GM19351 (cell line): ENCODE measurements at regions not wholly inside any gene's neighbourhood (a gene's known extent, or its start where the extent isn't known, plus 50 kb on each side); places are given as distances from the start of the nearest gene placed in this dataset.
"Not testable (repeated sequence)": the region's sequence is repeated elsewhere in the genome, so short reads cannot be mapped to it uniquely, and the experiment has no call there.

Source experiments
- ATAC-seq: cut with Tn5 transposase; IDR thresholded peaks from one replicate; pipeline ENCODE4 v1.9.1; 2021; ENCODE audit warnings: mild to moderate bottlenecking, moderate library complexity; ENCODE audit not compliant: unreplicated experiment

DNA sequence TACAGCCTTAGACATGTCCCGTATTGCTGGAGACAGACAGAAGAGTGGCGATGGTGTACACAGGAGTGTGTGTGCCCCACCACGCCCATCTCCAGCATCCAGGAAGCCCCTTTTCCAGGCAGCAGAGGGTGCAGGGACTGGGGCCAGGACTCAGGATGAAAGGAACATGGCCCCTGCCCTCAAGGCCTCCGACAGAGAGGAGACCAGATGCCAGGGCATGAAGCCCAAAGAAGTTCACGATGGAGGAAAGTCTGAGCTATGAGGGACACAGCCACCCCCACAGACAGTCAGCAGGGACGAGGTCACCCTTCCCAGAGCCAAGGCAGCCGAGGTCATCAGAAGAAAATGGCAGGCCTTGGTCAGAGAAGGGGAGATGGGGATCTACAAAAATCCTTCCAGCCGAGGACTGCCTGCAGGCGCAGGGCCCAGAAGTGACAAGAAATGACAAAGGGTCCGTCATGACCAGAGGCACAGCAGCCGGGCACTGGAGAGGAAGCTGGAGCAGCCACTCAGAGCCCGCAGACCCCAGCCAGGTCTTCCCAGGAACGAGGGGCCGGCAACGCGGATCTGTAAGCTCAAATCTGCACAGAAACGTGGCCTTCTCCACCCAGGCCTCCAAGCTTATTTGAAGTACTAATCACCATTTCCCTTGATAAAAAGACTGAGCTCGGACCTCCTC is 78.7 kb upstream of the PPP2R2D start:
- ATAC-seq, result no peak

DNA sequence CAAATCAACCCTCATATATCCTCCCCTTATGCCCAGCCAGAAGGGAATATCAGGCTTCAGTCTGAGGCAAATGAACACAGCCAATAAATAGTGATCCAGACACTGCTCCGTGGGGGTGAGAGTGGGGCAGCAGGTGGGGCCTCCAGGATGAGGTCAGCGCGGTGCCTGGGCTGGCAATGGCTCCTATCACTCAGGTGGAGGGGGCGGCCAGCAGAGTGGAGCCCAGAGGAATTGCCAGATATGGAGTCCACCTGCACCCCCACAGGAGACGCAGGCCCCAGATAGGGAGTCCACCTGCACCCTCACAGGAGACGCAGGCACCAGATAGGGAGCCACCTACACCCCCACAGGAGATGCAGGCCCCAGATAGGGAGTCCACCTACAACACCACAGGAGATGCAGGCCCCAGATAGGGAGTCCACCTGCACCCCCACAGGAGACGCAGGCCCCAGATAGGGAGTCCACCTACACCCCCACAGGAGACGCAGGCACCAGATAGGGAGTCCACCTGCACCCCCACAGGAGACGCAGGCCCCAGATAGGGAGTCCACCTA is 78.0 kb upstream of the PPP2R2D start:
- ATAC-seq, result no peak

DNA sequence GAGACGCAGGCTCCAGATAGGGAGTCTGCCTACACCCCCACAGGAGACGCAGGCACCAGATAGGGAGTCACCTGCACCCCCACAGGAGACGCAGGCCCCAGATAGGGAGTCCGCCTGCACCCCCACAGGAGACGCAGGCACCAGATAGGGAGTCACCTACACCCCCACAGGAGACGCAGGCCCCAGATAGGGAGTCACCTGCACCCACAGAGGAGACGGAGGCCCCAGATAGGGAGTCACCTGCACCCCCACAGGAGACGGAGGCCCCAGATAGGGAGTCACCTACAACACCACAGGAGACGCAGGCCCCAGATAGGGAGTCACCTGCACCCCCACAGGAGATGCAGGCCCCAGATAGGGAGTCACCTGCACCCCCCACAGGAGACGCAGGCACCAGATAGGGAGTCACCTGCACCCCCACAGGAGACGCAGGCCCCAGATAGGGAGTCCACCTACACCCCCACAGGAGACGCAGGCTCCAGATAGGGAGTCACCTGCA is 77.2 kb upstream of the PPP2R2D start:
- not testable (repeated sequence) for ATAC-seq

DNA sequence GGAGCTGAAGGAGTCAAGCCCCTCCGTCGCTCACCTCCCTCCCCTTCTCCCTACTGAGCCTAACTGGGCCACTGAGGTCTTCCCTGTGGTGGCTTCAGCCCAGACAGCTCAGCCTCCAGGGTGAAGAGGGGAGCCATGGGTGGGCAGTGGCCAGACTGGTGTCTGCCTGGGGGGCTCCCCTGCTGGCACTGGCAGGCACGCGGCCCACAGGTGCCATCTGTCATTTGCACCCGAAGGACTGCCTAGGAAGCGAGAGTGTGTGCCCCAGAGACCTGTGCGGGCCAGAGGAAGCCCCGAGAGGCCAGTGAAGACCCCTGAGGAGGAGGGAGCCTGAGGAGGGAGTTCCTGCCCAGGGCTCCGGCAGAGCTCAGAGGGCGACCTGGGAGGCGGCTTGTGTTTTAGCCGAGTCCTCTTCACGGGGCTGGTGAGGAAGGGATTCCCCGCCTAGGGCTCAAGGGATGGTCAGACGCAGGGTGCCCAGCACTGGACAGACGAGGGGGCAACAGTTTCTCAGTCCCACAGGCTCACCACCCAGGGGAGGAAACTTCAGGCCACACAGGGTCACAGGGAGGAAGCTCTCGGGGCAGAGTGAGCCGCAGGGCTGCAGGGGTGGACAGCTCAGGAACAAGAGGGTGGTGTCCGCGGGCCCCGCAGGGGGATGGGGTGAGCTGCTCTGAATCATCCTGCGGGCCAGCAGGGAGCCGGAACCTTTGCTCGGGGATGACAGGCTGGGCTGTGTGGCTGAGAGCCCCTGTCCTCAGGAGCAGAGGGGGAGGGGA is 76.2 kb upstream of the PPP2R2D start:
- ATAC-seq, result no peak

DNA sequence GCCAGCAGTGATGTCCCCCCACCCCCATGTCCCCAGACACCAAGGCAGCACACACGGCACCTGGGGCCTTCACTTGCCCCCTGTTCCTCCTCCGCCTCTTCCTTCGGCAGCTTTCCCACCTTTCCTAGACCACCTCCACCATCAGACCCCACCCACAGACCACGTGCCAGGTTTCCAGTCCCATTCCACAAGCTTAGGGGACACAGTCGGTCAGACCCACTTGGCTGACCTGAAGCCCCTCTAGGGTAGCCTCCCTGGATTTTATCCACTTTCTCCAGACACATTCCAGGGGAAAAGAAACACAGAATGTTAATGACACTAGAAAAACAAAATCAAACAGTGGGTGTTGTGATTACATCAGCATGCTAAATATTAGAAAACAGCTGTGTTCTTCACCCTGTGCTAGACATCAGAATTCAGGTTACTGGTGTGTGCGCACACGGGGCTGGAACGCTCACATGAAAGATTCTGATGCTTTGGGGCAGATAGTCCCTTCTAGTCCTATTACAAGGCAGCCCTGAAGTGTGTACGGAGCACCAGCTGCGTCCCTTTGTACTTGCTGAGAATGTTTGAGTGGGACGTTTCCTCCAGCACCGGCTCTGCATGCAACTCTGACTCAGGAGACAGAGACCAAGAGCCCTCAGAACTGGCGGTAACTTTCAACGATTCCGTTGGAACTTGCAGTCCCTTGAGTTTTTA is 75.5 kb upstream of the PPP2R2D start:
- ATAC-seq, result no peak

DNA sequence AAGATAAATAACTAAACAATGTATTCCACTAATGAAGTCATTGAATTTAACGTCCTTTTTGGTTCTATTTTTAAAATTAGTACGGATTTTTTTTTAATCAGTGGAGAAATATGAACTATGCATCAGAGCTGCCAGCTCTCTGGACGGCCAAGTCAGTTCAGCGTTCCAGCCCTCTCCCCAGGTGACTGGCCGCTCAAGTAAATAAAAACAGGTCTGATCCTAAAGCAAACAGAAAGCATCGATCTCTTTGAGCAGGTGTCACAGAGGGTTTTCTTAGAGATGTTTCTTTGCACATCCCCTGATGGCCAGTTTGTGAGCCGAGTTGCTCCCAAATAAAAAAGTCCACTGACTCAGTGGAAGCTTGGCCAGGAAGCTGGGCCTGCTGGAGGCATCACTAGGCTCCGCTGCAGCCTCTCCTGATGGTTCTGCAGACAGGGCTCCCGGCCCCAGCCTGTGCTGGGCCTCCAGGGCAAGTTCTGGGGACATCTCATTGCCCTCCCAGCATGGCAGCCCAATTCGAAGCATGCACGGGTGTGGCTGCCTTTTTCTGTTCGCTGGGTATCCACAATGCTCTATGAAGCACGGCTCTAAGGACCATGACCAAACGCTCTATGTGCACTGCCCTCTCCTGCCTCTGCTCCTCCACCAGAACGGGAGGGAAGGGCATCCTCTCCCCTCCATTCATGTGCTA is 74.7 kb upstream of the PPP2R2D start:
- ATAC-seq, result no peak

DNA sequence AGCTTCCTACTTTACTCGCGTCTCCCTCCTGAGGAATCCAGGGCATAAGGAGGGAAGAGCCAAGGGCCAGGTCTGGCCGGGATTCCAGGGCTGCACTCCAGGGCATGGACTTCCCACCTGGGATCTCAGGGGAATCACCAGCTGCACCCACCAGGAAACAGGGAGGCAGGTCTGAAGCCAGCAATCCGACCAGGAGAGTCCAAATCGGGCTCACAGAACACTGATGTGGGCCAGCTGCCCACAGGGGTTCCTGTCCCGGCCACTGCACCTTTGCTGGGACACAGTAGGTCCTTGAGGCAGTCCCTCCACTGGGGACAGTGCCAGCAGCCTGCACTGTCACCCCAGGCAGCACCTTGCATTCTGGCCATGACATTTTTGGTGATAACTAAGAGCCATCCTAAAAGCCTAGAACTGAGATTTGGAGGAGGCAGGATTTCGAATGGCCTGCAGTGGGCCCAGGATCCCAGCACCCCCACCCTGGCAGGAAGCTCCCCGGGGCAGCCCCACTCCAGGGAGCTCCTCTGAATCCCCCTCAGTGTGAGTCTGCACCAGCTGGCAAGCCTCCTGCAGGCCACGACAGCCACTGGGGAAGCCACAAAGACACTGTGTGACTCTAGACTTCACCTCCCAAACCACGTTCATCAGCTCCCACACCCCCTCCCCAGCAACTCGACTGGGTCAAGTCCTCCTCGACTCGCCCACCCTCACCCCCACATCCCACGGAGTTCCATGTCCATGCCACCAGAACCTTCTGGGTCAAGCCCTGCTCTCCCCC is 71.5 kb upstream of the PPP2R2D start:
- no peak for ATAC-seq

DNA sequence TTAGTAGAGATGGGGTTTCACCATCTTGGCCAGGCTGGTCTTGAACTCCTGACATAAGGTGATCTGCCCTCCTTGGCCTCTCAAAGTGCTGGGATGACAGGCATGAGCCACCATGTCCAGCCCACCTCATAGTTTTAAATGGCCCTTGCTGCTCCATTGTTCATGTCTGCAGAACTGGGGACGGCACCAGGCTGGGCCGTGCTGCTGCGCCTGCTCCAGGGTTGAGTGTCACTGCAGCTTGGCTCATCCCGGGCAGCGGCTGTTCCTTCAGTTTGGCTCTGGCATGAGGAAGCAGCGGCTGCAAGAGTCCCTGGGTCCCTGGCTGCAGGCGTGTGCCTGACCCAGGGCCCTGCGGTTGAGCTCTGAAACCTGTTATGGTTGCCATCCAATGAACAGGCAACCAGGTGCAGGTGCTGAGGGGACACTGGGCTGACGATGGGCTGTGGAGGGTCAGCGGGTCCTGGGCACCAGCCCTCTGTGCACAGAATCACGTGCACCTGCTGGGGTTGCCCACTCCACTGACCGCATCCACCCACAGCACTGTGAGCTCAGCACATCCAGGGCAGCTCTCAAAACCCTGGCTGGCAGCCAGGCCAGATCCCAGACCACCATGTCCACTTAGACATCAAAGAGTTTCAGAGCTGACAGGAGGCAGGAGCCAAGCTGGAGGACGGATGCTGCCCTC is 70.2 kb upstream of the PPP2R2D start:
- no peak for ATAC-seq

DNA sequence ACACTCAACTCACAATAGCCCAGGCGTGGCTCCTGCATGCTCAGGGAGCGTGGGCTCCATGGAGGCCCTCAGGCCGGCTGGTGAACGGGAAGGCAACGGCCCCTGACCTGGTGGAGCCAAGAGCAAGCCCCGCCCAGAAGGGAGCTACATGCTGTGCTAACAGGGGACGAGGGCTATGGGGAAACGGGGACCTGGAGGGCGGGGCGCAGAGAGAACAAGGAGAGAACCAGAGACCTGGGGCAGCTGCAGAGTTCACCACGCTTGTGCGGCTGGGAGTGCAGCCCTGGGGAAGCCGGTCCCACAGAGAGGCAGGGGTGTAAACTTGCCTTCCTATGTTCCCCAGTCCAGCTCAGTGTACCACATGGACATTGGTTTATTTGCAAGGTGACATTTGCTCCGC is 69.2 kb upstream of the PPP2R2D start:
- ATAC-seq, result no peak

DNA sequence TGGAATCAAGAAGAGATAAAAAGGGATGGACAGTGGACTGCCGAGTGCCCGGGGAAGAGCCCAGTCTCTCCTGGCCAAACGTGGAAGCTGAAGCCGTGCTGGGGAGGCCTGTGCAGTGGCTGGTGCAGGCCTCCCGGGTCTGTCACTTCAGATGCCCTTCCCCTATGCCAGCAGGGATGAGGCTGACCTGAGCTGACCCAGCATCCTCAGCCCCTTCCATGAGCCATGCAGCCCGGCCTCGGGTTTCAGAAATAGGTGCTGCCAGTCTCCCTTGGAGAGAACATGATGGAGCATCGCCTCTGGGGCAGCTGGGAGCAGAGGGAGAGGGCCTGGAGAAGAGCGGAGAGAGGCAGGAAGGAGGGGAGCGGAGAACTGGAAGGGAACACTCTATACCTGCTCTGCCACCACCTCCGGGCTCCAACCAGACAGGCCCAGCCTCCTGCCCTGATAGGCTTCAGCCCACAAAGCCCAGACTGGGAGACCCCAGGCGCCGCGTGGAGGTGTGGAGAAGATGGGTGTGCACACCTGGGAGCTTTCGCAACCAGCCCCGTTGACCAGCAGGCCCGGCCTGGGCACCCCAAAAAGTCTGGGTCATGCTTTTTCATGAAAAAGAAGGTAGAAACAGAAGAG is 68.6 kb upstream of the PPP2R2D start:
- no peak for ATAC-seq

DNA sequence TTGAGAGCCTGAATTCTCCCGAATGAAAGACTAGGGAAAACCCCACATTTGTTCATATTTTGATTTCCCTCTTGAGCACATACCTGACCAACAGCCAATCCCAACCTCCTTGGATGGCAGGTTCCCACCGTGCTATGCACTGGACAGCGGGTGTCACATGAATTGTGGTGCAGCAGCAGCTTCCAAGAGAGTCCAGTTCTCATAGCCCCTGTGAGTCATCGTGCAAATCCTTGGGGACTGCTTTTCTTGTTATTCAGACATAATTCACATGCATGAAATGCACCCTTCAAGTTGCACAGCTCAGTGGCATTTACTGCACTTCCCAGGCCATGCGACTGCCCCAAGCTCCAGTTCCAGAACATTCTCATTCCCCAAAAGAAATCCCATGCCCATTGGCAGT is 67.8 kb upstream of the PPP2R2D start:
- ATAC-seq, result no peak

DNA sequence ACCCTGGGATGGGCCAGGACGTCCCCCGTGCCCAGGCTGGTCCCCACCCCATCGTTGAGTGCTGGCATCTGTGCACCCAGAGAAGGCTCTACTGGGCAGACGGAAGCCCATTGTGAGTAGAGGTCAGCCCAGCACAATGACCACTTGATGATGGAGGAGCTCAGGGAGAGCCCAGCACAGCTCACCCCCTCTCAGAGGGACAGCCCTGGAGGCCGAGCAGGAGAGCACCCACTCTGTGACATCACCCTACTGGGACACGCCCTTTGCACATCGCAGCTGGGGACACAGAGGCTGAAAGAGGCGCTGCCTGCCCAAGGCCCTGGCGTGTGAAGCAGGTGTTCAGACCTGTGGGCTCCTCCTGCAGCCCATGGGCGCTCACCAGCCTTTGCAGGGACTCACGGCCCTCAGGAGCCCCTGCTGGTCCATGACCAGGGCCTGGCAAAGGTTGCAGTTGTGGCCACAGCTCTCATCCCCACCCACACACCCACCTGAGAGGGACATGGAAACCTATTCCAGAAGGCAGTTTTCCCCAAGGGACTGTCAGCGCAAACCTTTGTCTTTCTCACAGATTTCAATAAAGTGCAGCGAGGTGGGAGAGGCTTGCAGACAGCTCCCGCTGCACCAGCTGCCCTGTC is 67.2 kb upstream of the PPP2R2D start:
- ATAC-seq, result no peak

DNA sequence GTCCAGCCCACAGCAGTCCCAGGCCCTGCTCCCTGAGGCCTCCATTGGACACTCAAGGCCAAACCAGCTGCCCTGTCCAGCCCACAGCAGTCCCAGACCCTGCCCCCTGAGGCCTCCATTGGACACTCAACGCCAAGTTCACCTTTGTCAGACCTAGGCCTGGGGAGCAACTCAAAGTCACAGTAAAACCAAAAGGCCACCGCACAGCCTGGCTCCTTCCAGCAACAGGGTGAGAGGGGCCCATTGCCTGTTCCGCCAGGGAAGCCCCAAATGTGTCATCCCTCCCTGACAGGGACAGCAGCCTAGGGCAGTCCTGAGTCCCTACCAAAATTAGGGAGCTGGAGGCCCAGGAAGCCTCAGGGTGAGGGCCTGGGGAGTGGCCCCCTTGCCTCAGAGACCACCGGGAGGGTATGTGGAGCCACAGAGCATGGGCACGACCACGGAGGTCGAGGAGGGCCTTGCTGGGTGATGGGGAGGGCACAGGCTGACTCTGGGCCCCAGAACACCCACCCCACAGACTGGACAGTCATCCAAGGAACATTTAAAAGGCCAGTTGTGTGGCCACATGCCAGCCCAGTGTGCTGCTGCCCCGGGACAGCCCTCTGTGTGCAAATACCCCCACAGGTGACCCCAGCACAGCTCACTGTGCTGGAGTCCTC is 66.5 kb upstream of the PPP2R2D start:
- no peak for ATAC-seq

DNA sequence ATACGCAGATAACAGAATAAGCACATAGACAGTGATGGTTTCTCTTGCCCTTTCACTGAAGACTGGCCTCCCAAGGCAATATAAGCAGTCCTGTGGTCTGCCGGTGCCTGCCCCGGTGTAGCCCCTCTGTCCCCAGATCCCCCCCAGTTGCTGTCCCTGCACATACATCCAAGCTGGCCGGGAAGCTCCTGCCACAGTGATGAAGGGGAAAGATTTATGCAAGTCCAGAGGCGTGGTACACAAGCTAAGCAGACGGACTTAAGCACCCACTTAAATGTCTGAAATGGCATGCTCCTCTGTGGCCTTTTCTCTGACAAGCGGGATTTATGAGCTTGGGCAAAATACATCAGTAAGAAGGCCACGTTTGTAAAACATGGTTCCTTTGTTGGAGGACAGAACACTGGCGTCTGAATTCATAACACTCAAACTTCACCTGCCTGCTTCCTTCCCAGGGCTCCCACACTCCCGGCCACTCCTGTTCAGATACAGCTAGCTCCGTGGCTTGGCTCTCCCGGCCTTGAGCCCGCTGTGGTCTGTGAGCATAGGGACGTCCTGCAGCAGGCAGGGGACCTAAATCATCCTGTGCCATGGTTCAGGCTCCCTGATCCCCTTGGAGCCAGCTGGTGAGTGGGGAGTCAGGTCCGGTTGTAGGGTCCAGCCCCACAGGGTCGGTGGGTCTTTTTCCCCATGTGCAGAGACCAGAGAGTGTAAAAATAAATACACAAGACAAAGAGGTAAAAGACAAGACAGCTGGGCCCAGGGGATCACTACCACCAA is 61.7 kb upstream of the PPP2R2D start:
- ATAC-seq, result no peak

DNA sequence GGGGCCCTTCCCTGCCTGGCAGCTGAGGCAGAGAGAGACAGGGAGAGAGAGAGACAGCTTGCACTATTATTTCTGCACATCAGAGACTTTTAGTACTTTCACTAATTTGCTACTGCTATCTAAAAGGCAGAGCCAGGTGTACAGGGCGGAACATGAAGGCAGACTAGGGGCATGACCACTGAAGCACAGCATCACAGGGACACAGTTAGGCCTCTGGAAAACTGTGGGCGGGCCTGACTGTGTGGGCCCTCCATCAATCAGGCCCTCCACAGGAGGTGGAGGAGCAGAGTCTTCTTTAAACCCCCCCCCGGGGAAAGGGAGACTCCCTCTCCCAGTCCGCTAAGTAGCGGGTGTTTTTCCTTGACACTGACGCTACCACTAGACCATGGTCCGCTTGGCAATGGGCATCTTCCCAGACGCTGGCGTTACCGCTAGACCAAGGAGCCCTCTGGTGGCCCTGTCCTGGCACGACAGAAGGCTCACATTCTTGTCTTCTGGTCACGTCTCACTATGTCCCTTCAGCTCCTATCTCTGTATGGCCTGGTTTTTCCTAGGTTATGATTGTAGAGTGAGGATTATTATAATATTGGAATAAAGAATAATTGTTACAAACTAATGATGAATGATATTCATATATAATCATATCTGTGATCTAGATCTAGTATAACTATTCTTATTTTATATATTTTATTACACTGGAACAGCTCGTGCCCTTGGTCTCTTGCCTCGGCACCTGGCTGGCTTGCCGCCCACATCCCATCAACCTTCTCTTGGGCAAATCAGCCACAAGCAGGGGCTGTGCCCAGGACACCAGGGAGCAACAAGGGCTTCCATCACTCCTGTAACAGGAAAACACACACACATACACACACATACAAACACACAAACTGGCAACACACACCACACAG is 60.7 kb upstream of the PPP2R2D start:
- ATAC-seq, result not testable (repeated sequence)

DNA sequence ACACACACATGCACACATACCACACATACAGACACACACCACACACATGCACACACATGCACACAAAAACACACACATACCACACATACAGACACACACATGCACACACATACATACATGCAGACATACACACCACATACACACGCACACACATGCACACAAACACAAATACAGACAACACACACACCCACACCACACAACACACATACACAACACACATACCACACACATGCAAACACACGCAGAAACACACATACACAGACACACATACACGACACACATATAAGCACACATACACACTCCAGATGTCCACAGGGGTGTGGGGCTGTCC is 60.1 kb upstream of the PPP2R2D start:
- ATAC-seq, result no peak
